HepG2 (cell line): ENCODE measurements at regions not wholly inside any gene's neighbourhood (a gene's known extent, or its start where the extent isn't known, plus 50 kb on each side); places are given as distances from the start of the nearest gene placed in this dataset.

Source experiments
- ATAC-seq: fragments of 200-7000 bp; cut with Tn5 transposase; 3 replicates; pipeline ENCODE4 v1.9.1; 2020; ENCODE audit warnings: mild to moderate bottlenecking, moderate library complexity
- BruUV-seq: library from RNA; stranded (reverse); fragments of 400-500 nt; replicated peaks from 2 replicates; lab custom pipeline; 2021; lab: Mats Ljungman, UMichigan
- CTCF ChIA-PET: fragments of 300-600 bp; formaldehyde crosslinking; extraction: SDS; loops from one replicate; lab custom pipeline; 2021; ENCODE audit warnings: low total read pairs, inconsistent platforms, low intra/inter-chr PET ratio; lab: Yijun Ruan, JAX
- POLR2A ChIA-PET: fragments of 350-600 bp; sonication (Branson Sonifier 250); formaldehyde crosslinking; loops from one replicate; lab custom pipeline; 2020; ENCODE audit warnings: antibody characterized with exemption, inconsistent platforms; lab: Yijun Ruan, JAX
- DNase-seq: peaks from one replicate; pipeline ENCODE4 v3.0.0-alpha.2; 2015; ENCODE audit warnings: low spot score
- FAIRE-seq: peaks from 3 replicates; lab custom pipeline; 2011; peaks lifted over from hg19 to GRCh38; lab: Jason Lieb, UNC
- H2AFZ ChIP-seq: one replicate; pipeline ENCODE4 v1.6.1; 2011; ENCODE audit warnings: low read length, inconsistent platforms
- H3K27ac ChIP-seq: fragments of 300-600 bp; 3 replicates; pipeline ENCODE4 v1.8.0; 2011; ENCODE audit warnings: mixed run types, mild to moderate bottlenecking, mixed read lengths, low read length, inconsistent platforms; ENCODE audit not compliant: insufficient read depth; ENCODE audit errors: extremely low read length
- H3K27me3 ChIP-seq, 2 experiments: fragments of 200-600 bp in 1 of 2; 2 replicates in 1 of 2; 3 replicates in 1 of 2; pipeline versions ENCODE4 v1.6.0 to v1.8.0; 2011; ENCODE audit warnings: low read length in 2 of 2, mild to moderate bottlenecking in 2 of 2, moderate library complexity in 2 of 2, inconsistent platforms in 1 of 2; ENCODE audit not compliant: insufficient read depth in 2 of 2, control insufficient read depth in 1 of 2
- H3K36me3 ChIP-seq, 2 experiments: fragments of 200-600 bp in 1 of 2; replicated peaks in 1 of 2; 2 replicates in 1 of 2; 3 replicates in 1 of 2; pipeline versions ENCODE4 v1.5.1 to v1.8.0; 2011; ENCODE audit warnings: low read length in 2 of 2, inconsistent platforms in 1 of 2; ENCODE audit not compliant: insufficient read depth in 2 of 2, control insufficient read depth in 1 of 2
- H3K4me1 ChIP-seq: 2 replicates; pipeline ENCODE4 v1.5.1; 2012; ENCODE audit warnings: low read length, inconsistent platforms; ENCODE audit not compliant: insufficient read depth
- H3K4me2 ChIP-seq: 2 replicates; pipeline ENCODE4 v1.6.0; 2011; ENCODE audit warnings: low read depth, low read length, inconsistent platforms
- H3K4me3 ChIP-seq, 3 experiments: fragments of 200-600 bp in 1 of 3; sonication (generic), shearing (Covaris generic) in 1 of 3; replicated peaks in 1 of 3; 2 replicates each; pipeline ENCODE4 v1.5.1; 2011 to 2016; ENCODE audit warnings: low read length in 3 of 3, inconsistent platforms in 2 of 3, low read depth in 2 of 3, mild to moderate bottlenecking in 2 of 3, control low read depth in 1 of 3, mixed read lengths in 1 of 3; ENCODE audit not compliant: insufficient read depth in 1 of 3
- H3K79me2 ChIP-seq: one replicate; pipeline ENCODE4 v1.6.1; 2011; ENCODE audit warnings: low read length, inconsistent platforms; ENCODE audit not compliant: insufficient read depth
- H3K9ac ChIP-seq: 2 replicates; pipeline ENCODE4 v1.6.0; 2011; ENCODE audit warnings: mild to moderate bottlenecking, low read depth, low read length, inconsistent platforms; ENCODE audit not compliant: insufficient read depth
- H3K9me3 ChIP-seq: 2 replicates; pipeline ENCODE4 v1.5.1; 2012; ENCODE audit warnings: mild to moderate bottlenecking, low read length
- H4K20me1 ChIP-seq: 2 replicates; pipeline ENCODE4 v1.6.0; 2011; ENCODE audit warnings: inconsistent platforms, mild to moderate bottlenecking, low read length, moderate library complexity; ENCODE audit not compliant: insufficient read depth
- ELF4 ChIP-seq: sonication (generic); formaldehyde crosslinking; IDR thresholded peaks from 2 replicates; pipeline ENCODE4 v1.5.0; 2020; ENCODE audit warnings: missing genetic modification reagents, mild to moderate bottlenecking, moderate library complexity, borderline replicate concordance
- FOXA1 ChIP-seq, 2 experiments: fragments of 450-650 bp in 1 of 2; sonication (generic) in 1 of 2; formaldehyde crosslinking in 1 of 2; IDR thresholded peaks; 2 replicates each; pipeline versions ENCODE4 v1.4.0 to v1.6.1; 2016 to 2020; ENCODE audit warnings: missing genetic modification reagents in 1 of 2
- NR3C1 ChIP-seq: sonication (generic); formaldehyde crosslinking; IDR thresholded peaks from 2 replicates; pipeline ENCODE4 v1.4.0; 2020; ENCODE audit warnings: missing genetic modification reagents
- REPIN1 ChIP-seq: sonication (generic); formaldehyde crosslinking; IDR thresholded peaks from 2 replicates; pipeline ENCODE4 v1.8.0; 2022; ENCODE audit warnings: missing genetic modification reagents, low read depth, mild to moderate bottlenecking, borderline replicate concordance
- ZC3H4 ChIP-seq: sonication (generic); formaldehyde crosslinking; IDR thresholded peaks from 2 replicates; pipeline ENCODE4 v1.4.0; 2020; ENCODE audit warnings: missing genetic modification reagents, borderline replicate concordance
- ZFY ChIP-seq: sonication (generic); formaldehyde crosslinking; IDR thresholded peaks from 2 replicates; pipeline ENCODE4 v1.4.0; 2020; ENCODE audit warnings: missing genetic modification reagents
- ZNF619 ChIP-seq: sonication (generic); formaldehyde crosslinking; IDR thresholded peaks from 2 replicates; pipeline ENCODE4 v1.4.0; 2020; ENCODE audit warnings: mild to moderate bottlenecking, missing genetic modification reagents
- WGBS: methylation state at CpG from one replicate; pipeline ENCODE4 v1.1.6; 2017; ENCODE audit warnings: low lambda C conversion rate; 5-methylcytosine and 5-hydroxymethylcytosine counted together
- in situ Hi-C: cut with HindIII; loops from 2 replicates; pipeline ENCODE4 v1.10.0; 2017; ENCODE audit warnings: low pct_unique_long_range_greater_than_20kb; ENCODE audit not compliant: extremely low pct_ligation_motif_present
- intact Hi-C: fragments of 100-400 bp; cut with micrococcal nuclease; formaldehyde crosslinking; loops from one replicate; pipeline ENCODE4 v1.10.0; 2022; ENCODE audit not compliant: unreplicated experiment
- TF ChIP-seq, protein P1 (sequence below): sonication (generic); formaldehyde crosslinking; IDR thresholded peaks from 2 replicates; pipeline ENCODE4 v1.9.0; 2021; ENCODE audit warnings: missing genetic modification reagents, borderline replicate concordance
- TF ChIP-seq, protein P2 (sequence below): sonication (generic); formaldehyde crosslinking; IDR thresholded peaks from 2 replicates; pipeline ENCODE4 v1.5.1; 2020; ENCODE audit warnings: mild to moderate bottlenecking, missing genetic modification reagents, borderline replicate concordance
- TF ChIP-seq, protein P3 (sequence below): sonication (generic); formaldehyde crosslinking; IDR thresholded peaks from 2 replicates; pipeline ENCODE4 v1.4.0; 2020; ENCODE audit warnings: mild to moderate bottlenecking, missing genetic modification reagents

DNA sequence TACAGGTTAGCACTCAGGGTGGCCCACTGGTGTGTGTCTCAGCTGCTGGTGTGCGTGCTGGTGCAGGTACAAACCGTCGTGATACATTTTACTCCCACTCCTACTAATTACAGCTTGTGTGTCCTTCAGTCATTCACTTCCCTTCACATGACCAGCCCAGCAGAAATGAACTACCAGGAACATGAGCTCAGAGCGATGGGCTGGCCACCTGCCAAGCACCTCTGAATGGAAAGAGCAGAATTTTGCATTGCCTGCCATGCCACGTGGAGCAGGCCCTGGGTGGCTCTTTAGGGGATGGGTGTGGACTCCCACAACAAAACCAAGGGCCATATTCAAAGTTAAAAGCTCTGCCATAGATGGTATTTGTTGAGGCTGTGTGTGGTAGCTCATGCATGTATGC lies 58.9 kb upstream of the PGM2 start:
- TF ChIP-seq ZNF619 (CRISPR knock-in tag), result no peak
- no peak for TF ChIP-seq REPIN1 (CRISPR knock-in tag)
- TF ChIP-seq, protein P1, sequence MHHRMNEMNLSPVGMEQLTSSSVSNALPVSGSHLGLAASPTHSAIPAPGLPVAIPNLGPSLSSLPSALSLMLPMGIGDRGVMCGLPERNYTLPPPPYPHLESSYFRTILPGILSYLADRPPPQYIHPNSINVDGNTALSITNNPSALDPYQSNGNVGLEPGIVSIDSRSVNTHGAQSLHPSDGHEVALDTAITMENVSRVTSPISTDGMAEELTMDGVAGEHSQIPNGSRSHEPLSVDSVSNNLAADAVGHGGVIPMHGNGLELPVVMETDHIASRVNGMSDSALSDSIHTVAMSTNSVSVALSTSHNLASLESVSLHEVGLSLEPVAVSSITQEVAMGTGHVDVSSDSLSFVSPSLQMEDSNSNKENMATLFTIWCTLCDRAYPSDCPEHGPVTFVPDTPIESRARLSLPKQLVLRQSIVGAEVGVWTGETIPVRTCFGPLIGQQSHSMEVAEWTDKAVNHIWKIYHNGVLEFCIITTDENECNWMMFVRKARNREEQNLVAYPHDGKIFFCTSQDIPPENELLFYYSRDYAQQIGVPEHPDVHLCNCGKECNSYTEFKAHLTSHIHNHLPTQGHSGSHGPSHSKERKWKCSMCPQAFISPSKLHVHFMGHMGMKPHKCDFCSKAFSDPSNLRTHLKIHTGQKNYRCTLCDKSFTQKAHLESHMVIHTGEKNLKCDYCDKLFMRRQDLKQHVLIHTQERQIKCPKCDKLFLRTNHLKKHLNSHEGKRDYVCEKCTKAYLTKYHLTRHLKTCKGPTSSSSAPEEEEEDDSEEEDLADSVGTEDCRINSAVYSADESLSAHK (CRISPR knock-in tag), result no peak
- no peak for TF ChIP-seq NR3C1 (CRISPR knock-in tag)
- WGBS, result 8% methylated on average over 5 of the region's 5 CpGs
- peaks cover 57% of the 10 kb centered on the region for H3K4me1 ChIP-seq
- peaks cover 0 to 12% of the 10 kb centered on the region in 2 experiments; a peak in 2 of 5 replicates for H3K27me3 ChIP-seq
- no peak overlapping the region for H3K4me3 ChIP-seq
- H4K20me1 ChIP-seq, result no peaks in the 10 kb centered on the region
- H2AFZ ChIP-seq, result no peak overlapping the region
- intact Hi-C loops (no loop called here), in situ Hi-C loops (no loop called here)
- ChIA-PET POLR2A (no interaction called here), CTCF (no interaction called here)
- no peak overlapping the region for H3K9ac ChIP-seq
- ATAC-seq (no peak), FAIRE-seq (no peak), DNase-seq (peak; percentile 18)
- no peaks in the 10 kb centered on the region for H3K36me3 ChIP-seq
- no peak overlapping the region for H3K27ac ChIP-seq
- H3K79me2 ChIP-seq, result no peaks in the 10 kb centered on the region
- H3K9me3 ChIP-seq, result no peaks in the 10 kb centered on the region
- 0 out of 2 replicates have a peak overlapping the region, but pooled peaks have one; percentile 5 for H3K4me2 ChIP-seq
- no TSS peak for BruUV-seq

DNA sequence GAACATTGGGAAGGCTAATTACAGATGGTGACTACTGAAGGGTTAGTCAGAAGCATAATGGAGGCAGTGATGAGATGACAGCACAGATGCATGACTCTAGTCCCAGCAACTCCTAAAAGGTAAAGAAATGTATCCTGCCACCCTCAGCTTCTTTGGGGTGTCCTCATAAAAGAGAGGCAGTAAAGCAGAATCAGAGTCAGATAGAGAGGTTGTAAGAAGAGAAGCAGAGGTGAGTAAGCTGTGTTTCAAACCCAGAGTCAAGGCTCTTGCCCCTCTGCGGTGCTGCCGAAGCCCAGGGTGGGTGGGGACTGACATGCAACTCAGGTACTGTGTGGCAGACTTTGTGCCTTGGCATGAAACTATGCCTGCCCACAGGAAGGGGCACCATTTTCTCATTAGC lies 59.5 kb upstream of the PGM2 start:
- H3K9ac ChIP-seq, result no peak overlapping the region
- H3K27ac ChIP-seq, result no peak overlapping the region
- H3K27me3 ChIP-seq, result peaks cover 0 to 12% of the 10 kb centered on the region in 2 experiments; a peak in 2 of 5 replicates
- H2AFZ ChIP-seq, result no peak overlapping the region
- H3K4me1 ChIP-seq, result peaks cover 58% of the 10 kb centered on the region
- ATAC-seq (no peak), FAIRE-seq (no peak), DNase-seq (no peak)
- no peaks in the 10 kb centered on the region for H3K79me2 ChIP-seq
- H3K36me3 ChIP-seq, result no peaks in the 10 kb centered on the region
- intact Hi-C loops, result no loop called here
- 35% methylated on average over 2 of the region's 2 CpGs for WGBS
- H4K20me1 ChIP-seq, result no peaks in the 10 kb centered on the region
- ChIA-PET CTCF (no interaction called here), POLR2A (no interaction called here)
- no peak overlapping the region for H3K4me2 ChIP-seq
- in situ Hi-C loops, result no loop called here
- no peak overlapping the region for H3K4me3 ChIP-seq
- H3K9me3 ChIP-seq, result no peaks in the 10 kb centered on the region
- no TSS peak for BruUV-seq
- TF ChIP-seq, protein P2, sequence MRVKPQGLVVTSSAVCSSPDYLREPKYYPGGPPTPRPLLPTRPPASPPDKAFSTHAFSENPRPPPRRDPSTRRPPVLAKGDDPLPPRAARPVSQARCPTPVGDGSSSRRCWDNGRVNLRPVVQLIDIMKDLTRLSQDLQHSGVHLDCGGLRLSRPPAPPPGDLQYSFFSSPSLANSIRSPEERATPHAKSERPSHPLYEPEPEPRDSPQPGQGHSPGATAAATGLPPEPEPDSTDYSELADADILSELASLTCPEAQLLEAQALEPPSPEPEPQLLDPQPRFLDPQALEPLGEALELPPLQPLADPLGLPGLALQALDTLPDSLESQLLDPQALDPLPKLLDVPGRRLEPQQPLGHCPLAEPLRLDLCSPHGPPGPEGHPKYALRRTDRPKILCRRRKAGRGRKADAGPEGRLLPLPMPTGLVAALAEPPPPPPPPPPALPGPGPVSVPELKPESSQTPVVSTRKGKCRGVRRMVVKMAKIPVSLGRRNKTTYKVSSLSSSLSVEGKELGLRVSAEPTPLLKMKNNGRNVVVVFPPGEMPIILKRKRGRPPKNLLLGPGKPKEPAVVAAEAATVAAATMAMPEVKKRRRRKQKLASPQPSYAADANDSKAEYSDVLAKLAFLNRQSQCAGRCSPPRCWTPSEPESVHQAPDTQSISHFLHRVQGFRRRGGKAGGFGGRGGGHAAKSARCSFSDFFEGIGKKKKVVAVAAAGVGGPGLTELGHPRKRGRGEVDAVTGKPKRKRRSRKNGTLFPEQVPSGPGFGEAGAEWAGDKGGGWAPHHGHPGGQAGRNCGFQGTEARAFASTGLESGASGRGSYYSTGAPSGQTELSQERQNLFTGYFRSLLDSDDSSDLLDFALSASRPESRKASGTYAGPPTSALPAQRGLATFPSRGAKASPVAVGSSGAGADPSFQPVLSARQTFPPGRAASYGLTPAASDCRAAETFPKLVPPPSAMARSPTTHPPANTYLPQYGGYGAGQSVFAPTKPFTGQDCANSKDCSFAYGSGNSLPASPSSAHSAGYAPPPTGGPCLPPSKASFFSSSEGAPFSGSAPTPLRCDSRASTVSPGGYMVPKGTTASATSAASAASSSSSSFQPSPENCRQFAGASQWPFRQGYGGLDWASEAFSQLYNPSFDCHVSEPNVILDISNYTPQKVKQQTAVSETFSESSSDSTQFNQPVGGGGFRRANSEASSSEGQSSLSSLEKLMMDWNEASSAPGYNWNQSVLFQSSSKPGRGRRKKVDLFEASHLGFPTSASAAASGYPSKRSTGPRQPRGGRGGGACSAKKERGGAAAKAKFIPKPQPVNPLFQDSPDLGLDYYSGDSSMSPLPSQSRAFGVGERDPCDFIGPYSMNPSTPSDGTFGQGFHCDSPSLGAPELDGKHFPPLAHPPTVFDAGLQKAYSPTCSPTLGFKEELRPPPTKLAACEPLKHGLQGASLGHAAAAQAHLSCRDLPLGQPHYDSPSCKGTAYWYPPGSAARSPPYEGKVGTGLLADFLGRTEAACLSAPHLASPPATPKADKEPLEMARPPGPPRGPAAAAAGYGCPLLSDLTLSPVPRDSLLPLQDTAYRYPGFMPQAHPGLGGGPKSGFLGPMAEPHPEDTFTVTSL, result no peak
- TF ChIP-seq, protein P3, sequence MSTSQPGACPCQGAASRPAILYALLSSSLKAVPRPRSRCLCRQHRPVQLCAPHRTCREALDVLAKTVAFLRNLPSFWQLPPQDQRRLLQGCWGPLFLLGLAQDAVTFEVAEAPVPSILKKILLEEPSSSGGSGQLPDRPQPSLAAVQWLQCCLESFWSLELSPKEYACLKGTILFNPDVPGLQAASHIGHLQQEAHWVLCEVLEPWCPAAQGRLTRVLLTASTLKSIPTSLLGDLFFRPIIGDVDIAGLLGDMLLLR (CRISPR knock-in tag), result no peak
- no peak for TF ChIP-seq ZC3H4 (CRISPR knock-in tag)
- no peak for TF ChIP-seq ELF4 (CRISPR knock-in tag)
- no peak for TF ChIP-seq FOXA1 (IDR thresholded peaks at IDR 0.05)
- no peak for TF ChIP-seq FOXA1 (CRISPR knock-in tag; IDR thresholded peaks at IDR 0.05)
- TF ChIP-seq ZFY (CRISPR knock-in tag), result no peak
